GM12864 (cell line): ENCODE measurements at regions not wholly inside any gene's neighbourhood (a gene's known extent, or its start where the extent isn't known, plus 50 kb on each side); places are given as distances from the start of the nearest gene placed in this dataset.

Experiments used
- DNase-seq: peaks from one replicate; pipeline ENCODE4 v3.0.0-alpha.2; 2011; ENCODE audit warnings: low read depth
- H3K4me3 ChIP-seq: 2 replicates; pipeline ENCODE4 v1.5.1; 2011; ENCODE audit warnings: mild to moderate bottlenecking, low read depth, low read length, control low read depth
- TF ChIP-seq, protein P1 (sequence below): IDR thresholded peaks from 2 replicates; pipeline ENCODE4 v1.5.1; 2011; ENCODE audit warnings: low read depth, mild to moderate bottlenecking, moderate library complexity, low read length, control low read depth, inconsistent platforms; ENCODE audit errors: missing control alignments

DNA sequence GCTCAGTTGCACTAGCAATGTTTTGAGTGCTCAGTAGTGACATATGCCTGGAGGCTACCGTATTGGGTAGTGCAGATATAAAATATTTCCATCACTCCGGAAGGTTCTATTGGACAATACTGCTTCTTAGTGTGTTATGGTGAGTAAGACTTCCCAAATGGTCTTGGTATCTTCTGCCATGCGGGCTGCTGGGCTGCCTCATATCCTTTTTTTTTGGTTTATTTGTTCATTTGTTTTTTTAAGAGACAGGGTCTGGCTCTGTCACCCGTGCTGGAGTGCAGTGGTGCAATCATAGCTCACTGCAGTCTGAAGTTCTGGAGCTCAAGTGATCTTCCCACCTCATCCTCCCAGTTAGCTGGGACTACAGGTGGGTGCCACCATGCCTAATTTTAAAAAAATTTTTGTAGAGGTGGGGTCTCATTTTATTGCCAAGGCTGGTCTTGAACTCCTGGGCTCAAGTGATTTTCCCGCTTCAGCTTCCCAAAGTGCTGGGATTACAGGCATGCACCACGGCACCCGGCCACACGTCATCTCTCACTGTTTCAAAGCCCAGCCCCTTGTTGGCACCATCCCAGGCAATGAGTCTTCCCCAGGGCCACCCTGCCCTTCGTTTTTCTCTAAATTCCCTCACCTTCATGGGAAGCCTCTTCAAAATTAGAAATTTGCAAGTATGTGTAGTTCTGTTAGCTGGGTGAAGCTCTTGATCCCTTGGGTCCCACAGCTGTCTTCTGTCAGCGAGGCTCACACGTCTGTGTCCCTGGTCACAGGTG is 111.0 kb upstream of the KLF14 start:
- TF ChIP-seq, protein P1, sequence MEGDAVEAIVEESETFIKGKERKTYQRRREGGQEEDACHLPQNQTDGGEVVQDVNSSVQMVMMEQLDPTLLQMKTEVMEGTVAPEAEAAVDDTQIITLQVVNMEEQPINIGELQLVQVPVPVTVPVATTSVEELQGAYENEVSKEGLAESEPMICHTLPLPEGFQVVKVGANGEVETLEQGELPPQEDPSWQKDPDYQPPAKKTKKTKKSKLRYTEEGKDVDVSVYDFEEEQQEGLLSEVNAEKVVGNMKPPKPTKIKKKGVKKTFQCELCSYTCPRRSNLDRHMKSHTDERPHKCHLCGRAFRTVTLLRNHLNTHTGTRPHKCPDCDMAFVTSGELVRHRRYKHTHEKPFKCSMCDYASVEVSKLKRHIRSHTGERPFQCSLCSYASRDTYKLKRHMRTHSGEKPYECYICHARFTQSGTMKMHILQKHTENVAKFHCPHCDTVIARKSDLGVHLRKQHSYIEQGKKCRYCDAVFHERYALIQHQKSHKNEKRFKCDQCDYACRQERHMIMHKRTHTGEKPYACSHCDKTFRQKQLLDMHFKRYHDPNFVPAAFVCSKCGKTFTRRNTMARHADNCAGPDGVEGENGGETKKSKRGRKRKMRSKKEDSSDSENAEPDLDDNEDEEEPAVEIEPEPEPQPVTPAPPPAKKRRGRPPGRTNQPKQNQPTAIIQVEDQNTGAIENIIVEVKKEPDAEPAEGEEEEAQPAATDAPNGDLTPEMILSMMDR = no peak
- DNase-seq = no peak
- no peak overlapping the region for H3K4me3 ChIP-seq

DNA sequence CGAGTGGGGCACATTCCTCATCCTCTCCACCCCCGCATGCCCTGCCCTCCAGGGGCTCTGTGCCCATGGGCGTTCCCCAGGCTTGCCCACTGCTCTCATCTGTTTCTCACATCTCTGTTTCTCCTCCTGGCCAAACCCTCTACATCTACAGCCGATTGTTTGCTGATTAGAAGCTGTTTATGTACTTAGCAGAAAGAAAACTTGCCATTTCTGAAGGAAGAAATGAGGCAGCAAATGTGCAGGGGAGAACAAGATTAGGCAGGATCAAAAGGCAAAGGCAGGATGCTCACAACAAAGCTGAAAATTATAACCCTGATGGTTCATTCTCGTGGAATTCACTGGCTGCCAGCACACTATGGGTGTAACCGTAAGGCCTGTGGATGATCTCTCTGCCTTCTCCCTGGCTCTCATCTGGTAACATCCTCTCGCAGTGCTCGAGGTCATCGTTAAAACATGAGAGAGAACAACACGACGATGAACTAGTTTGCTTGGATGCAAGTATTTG is 111.6 kb upstream of the KLF14 start:
- DNase-seq = no peak
- TF ChIP-seq, protein P1 = no peak

DNA sequence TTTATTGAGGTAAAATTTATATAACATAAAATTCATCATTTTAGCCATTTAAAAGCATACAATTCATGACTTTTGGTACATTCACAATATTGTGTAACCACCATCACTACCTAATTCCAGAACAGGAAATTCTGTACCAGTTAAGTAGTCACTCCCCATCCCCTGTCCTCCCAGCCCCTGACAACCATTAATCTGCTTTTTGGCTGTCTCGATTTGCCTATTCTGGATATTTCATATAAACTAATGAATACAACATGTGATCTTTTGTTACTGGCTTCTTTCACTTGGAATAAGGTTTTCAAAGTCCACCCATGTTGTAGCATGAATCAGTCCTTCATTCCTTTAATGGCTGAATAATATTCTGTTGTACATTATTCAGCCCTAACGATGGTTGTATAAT is 115.6 kb upstream of the KLF14 start:
- no peak for DNase-seq
- no peak overlapping the region for H3K4me3 ChIP-seq
- TF ChIP-seq, protein P1 = no peak

More for the DNA sequence above, 111.6 kb upstream of the KLF14 start:
- no peak overlapping the region for H3K4me3 ChIP-seq

DNA sequence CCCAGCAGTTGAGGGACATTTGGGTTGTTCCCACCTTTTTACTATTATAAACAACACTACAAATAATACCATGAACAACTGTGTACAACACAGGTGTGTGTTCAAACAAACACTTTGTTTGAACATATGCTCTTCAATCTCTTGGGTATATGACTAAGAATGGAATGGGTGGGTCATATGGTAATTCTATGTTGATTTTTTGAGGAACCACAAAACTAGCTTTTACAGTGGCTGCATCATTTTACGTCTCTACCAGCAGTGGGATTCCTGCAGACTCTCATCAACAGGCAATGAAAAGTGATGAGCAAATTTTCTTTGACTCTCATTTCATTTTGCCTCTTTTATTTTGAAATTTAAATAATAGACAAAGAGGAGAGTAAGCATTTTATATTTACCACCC is 116.9 kb upstream of the KLF14 start:
- TF ChIP-seq, protein P1 = no peak
- DNase-seq = no peak
- H3K4me3 ChIP-seq = no peak overlapping the region

DNA sequence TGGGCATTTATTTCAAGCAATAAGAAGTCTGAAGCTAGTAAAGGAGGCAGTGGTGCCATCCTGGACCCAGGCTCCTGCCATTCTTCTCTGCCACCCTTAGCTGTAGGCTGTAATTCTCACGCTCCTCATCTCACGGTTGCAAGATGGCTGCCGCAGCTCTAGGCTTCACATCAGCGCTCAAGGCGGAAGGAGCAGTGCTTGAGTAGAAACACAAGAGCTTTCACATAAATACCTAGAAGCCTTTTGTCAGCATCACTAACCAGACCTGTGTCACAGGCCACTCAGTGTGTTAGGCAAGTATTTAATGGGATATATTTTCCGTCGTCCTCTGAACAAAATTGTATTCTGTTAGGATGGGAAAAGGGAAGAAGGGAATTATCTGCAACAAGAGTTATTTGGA is 118.9 kb upstream of the KLF14 start:
- no peak overlapping the region for H3K4me3 ChIP-seq
- TF ChIP-seq, protein P1 = no peak
- no peak for DNase-seq

DNA sequence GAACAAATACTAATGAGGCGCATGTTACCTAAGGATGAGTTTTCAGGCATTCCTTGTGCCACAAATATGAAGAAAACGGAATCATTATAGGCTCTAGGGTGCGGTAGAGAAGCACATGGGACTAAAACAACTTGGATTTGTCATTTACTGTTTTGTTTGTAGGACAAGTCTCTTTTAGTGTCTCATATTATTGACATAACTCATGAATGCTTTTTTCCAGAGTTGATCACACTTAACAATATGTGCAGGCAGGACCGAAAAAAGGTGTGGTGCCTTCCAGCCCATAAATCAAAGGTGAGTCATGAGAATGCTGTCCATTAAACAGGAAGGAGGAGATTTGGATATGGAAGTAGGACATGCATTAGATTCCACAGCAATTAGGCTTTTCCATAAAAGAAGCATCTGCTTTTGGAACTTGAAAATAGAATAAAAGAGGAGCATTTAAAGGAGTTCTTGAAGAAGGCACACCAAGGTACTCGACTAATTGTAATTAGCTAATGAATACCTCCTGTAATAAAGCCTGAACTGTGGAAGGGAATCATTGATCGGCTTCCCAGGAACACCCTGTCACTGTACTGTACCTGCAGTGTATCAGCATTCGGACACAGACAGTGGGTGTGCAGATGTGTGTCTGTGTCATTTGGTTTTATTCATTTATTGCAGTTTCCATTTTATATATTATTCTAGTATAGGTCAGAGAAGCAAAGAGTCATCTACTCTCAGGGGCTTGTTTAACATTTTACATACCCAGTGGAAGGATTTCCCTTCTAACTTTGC is 119.7 kb upstream of the KLF14 start:
- TF ChIP-seq, protein P1 = no peak
- DNase-seq = no peak
- H3K4me3 ChIP-seq = no peak overlapping the region

DNA sequence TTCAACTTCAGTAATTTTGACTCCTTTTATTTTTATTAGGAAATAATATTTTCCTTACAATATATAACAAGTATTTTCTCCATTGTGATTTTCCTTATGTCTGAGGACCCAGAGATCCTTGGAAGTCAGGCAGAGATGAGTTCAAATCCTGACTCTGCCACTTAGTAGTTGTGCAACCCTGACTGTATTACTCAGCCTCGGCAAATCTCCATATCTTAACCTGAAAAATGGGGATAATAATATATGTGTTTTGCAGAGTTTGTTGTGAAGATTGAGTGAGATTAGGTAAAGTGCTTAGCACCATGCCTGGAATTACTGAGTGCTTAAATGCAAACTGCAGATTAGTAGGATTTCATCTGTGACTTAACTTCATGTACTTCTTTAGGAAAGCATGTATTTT is 120.5 kb upstream of the KLF14 start:
- no peak for DNase-seq
- H3K4me3 ChIP-seq = no peak overlapping the region
- TF ChIP-seq, protein P1 = no peak
